A673 (cell line): ENCODE measurements at regions not wholly inside any gene's neighbourhood (a gene's known extent, or its start where the extent isn't known, plus 50 kb on each side); places are given as distances from the start of the nearest gene placed in this dataset.

Experiments used
- BruUV-seq: library from RNA; stranded (reverse); fragments of 400-500 nt; replicated peaks from 2 replicates; lab custom pipeline; 2021; lab: Mats Ljungman, UMichigan
- CTCF ChIA-PET: fragments of 300-600 bp; sonication (Branson Sonifier 250); formaldehyde crosslinking; loops from one replicate; lab custom pipeline; 2022; ENCODE audit warnings: antibody characterized with exemption; lab: Charles Lee
- POLR2A ChIA-PET: fragments of 300-600 bp; sonication (Branson Sonifier 250); formaldehyde crosslinking; loops from one replicate; lab custom pipeline; 2022; ENCODE audit warnings: antibody characterized with exemption; ENCODE audit not compliant: low non-redundant PET; lab: Charles Lee
- DNase-seq: peaks from one replicate; pipeline ENCODE4 v3.0.0-alpha.2; 2015; ENCODE audit warnings: low spot score
- H3K27ac ChIP-seq: fragments of 200-600 bp; sonication (generic); 2 replicates; pipeline ENCODE4 v1.5.1; 2016; ENCODE audit warnings: mixed run types, low read depth, mild to moderate bottlenecking, mixed read lengths, antibody characterized with exemption, low read length; ENCODE audit not compliant: poor library complexity, severe bottlenecking
- H3K27me3 ChIP-seq: fragments of 200-600 bp; sonication (generic); replicated peaks from 2 replicates; pipeline ENCODE4 v1.6.1; 2017; ENCODE audit warnings: mixed run types, low read depth, mild to moderate bottlenecking, mixed read lengths, antibody characterized with exemption, low read length; ENCODE audit not compliant: insufficient read depth, poor library complexity
- H3K36me3 ChIP-seq: fragments of 200-600 bp; sonication (generic); 2 replicates; pipeline ENCODE4 v1.6.1; 2016; ENCODE audit warnings: mixed run types, mild to moderate bottlenecking, mixed read lengths, antibody characterized with exemption, low read length; ENCODE audit not compliant: insufficient read depth, poor library complexity, severe bottlenecking
- H3K4me1 ChIP-seq: fragments of 200-600 bp; sonication (generic); 2 replicates; pipeline ENCODE4 v1.6.1; 2017; ENCODE audit warnings: mixed run types, mild to moderate bottlenecking, mixed read lengths, antibody characterized with exemption, low read length; ENCODE audit not compliant: insufficient read depth, poor library complexity, severe bottlenecking
- H3K4me3 ChIP-seq: fragments of 200-600 bp; sonication (generic); 2 replicates; pipeline ENCODE4 v1.5.1; 2016; ENCODE audit warnings: low read depth, mixed run types, mild to moderate bottlenecking, mixed read lengths, low read length; ENCODE audit not compliant: poor library complexity, severe bottlenecking
- H3K9me3 ChIP-seq: fragments of 200-600 bp; sonication (generic); 2 replicates; pipeline ENCODE4 v1.6.1; 2016; ENCODE audit warnings: mixed run types, low read depth, mild to moderate bottlenecking, mixed read lengths, antibody characterized with exemption, low read length; ENCODE audit not compliant: poor library complexity, severe bottlenecking
- CTCF ChIP-seq: fragments of 300-800, 200-600 bp; sonication (generic); conservative IDR thresholded peaks from 2 replicates; pipeline ENCODE4 v1.5.1; 2017; ENCODE audit warnings: low read depth, mild to moderate bottlenecking, antibody characterized with exemption, low read length, moderate library complexity, mixed read lengths
- EZH2 ChIP-seq: fragments of 200-600 bp; sonication (generic); IDR thresholded peaks from 2 replicates; pipeline ENCODE4 v1.6.1; 2017; ENCODE audit warnings: borderline replicate concordance, low read depth, mild to moderate bottlenecking, mixed read lengths, antibody characterized with exemption, low read length; ENCODE audit not compliant: poor library complexity, severe bottlenecking
- intact Hi-C: fragments of 100-400 bp; cut with micrococcal nuclease; formaldehyde crosslinking; loops from one replicate; pipeline ENCODE4 v1.10.0; 2022; ENCODE audit not compliant: unreplicated experiment

- intact Hi-C loops: no loop called here
- no TSS peak for BruUV-seq
- no peaks in the 10 kb centered on the region for H3K27me3 ChIP-seq
- no peak overlapping the region for H3K4me3 ChIP-seq
- H3K27ac ChIP-seq: no peak overlapping the region
- CTCF ChIA-PET: no interaction called here
- no peak for DNase-seq
- TF ChIP-seq EZH2 (no peak), CTCF (no peak)
- H3K36me3 ChIP-seq: no peaks in the 10 kb centered on the region
- POLR2A ChIA-PET: no interaction called here
- no peaks in the 10 kb centered on the region for H3K4me1 ChIP-seq
- peaks cover 5% of the 10 kb centered on the region for H3K9me3 ChIP-seq
Measured at GRCh38 chr7:45982907-45983719, 62.0 kb upstream of the IGFBP3 start.

GRCh38 chr7:45982132-45982531 is 61.1 kb upstream of the IGFBP3 start:
- TF ChIP-seq CTCF (no peak), EZH2 (no peak)
- DNase-seq: no peak
- Histone ChIP-seq H3K4me1 (no peaks in the 10 kb centered on the region), H3K27ac (no peak overlapping the region), H3K4me3 (no peak overlapping the region), H3K36me3 (no peaks in the 10 kb centered on the region), H3K9me3 (peaks cover 5% of the 10 kb centered on the region), H3K27me3 (no peaks in the 10 kb centered on the region)
- ChIA-PET POLR2A (no interaction called here), CTCF (no interaction called here)
- intact Hi-C loops: no loop called here
- BruUV-seq: no TSS peak

GRCh38 chr7:45980973-45981372 is 59.9 kb upstream of the IGFBP3 start:
- no peaks in the 10 kb centered on the region for H3K27me3 ChIP-seq
- H3K27ac ChIP-seq: no peak overlapping the region
- BruUV-seq: no TSS peak
- intact Hi-C loops: no loop called here
- H3K4me3 ChIP-seq: no peak overlapping the region
- DNase-seq: no peak
- POLR2A ChIA-PET: no interaction called here
- CTCF ChIA-PET: no interaction called here
- H3K4me1 ChIP-seq: no peaks in the 10 kb centered on the region
- no peaks in the 10 kb centered on the region for H3K36me3 ChIP-seq
- no peak for TF ChIP-seq EZH2
- no peak for TF ChIP-seq CTCF
- peaks cover 5% of the 10 kb centered on the region for H3K9me3 ChIP-seq
